MG63 (cell line): ENCODE measurements at regions not wholly inside any gene's neighbourhood (a gene's known extent, or its start where the extent isn't known, plus 50 kb on each side); places are given as distances from the start of the nearest gene placed in this dataset.

Experiments used
- DNase-seq: peaks from one replicate; pipeline ENCODE4 v3.0.0-alpha.2; 2020
- H3K27me3 ChIP-seq: fragments of 250-450 bp; sonication (Bioruptor Pico); 2 replicates; pipeline ENCODE4 v1.5.1; 2020; ENCODE audit warnings: mild to moderate bottlenecking, moderate library complexity
- H3K36me3 ChIP-seq: fragments of 250-450 bp; sonication (Bioruptor Pico); 2 replicates; pipeline ENCODE4 v1.5.1; 2020; ENCODE audit warnings: mild to moderate bottlenecking, moderate library complexity
- H3K4me3 ChIP-seq: fragments of 250-450 bp; sonication (Bioruptor Pico); 2 replicates; pipeline ENCODE4 v1.5.1; 2020; ENCODE audit warnings: mild to moderate bottlenecking, moderate library complexity
- H3K9me3 ChIP-seq: fragments of 250-450 bp; sonication (Bioruptor Pico); 2 replicates; pipeline ENCODE4 v1.5.1; 2020; ENCODE audit warnings: mild to moderate bottlenecking, moderate library complexity

GRCh38 chr10:105908701-105909100 lies 1255.8 kb downstream of the SORCS1 start:
- H3K36me3 ChIP-seq, result no peaks in the 10 kb centered on the region
- H3K4me3 ChIP-seq, result no peak overlapping the region
- H3K9me3 ChIP-seq, result no peaks in the 10 kb centered on the region
- no peaks in the 10 kb centered on the region for H3K27me3 ChIP-seq
- DNase-seq, result no peak

- Histone ChIP-seq H3K4me3 (no peak overlapping the region), H3K27me3 (no peaks in the 10 kb centered on the region), H3K36me3 (no peaks in the 10 kb centered on the region), H3K9me3 (no peaks in the 10 kb centered on the region)
- no peak for DNase-seq
Observed at GRCh38 chr10:105885495-105885894, 1244.4 kb downstream of the SORCS3 start.

- no peak for DNase-seq
- H3K9me3 ChIP-seq, result no peaks in the 10 kb centered on the region
- no peaks in the 10 kb centered on the region for H3K27me3 ChIP-seq
- no peak overlapping the region for H3K4me3 ChIP-seq
- H3K36me3 ChIP-seq, result no peaks in the 10 kb centered on the region
Observed at GRCh38 chr10:105879401-105879800, 1238.3 kb downstream of the SORCS3 start.

- Histone ChIP-seq H3K4me3 (no peak overlapping the region), H3K36me3 (no peaks in the 10 kb centered on the region), H3K27me3 (no peaks in the 10 kb centered on the region), H3K9me3 (no peaks in the 10 kb centered on the region)
- no peak for DNase-seq
Observed at GRCh38 chr10:105875050-105875449, 1234.0 kb downstream of the SORCS3 start.

GRCh38 chr10:105872665-105873064 lies 1231.6 kb downstream of the SORCS3 start:
- Histone ChIP-seq H3K36me3 (no peaks in the 10 kb centered on the region), H3K27me3 (no peaks in the 10 kb centered on the region), H3K4me3 (no peak overlapping the region), H3K9me3 (no peaks in the 10 kb centered on the region)
- no peak for DNase-seq

GRCh38 chr10:105868935-105869334 lies 1227.8 kb downstream of the SORCS3 start:
- DNase-seq, result no peak
- Histone ChIP-seq H3K36me3 (no peaks in the 10 kb centered on the region), H3K4me3 (no peak overlapping the region)

GRCh38 chr10:105864854-105865253 lies 1223.8 kb downstream of the SORCS3 start:
- H3K27me3 ChIP-seq, result no peaks in the 10 kb centered on the region
- no peak overlapping the region for H3K4me3 ChIP-seq
- H3K9me3 ChIP-seq, result no peaks in the 10 kb centered on the region
- no peaks in the 10 kb centered on the region for H3K36me3 ChIP-seq
- DNase-seq, result no peak

More at GRCh38 chr10:105868935-105869334, 1227.8 kb downstream of the SORCS3 start:
- Histone ChIP-seq H3K9me3 (no peaks in the 10 kb centered on the region), H3K27me3 (no peaks in the 10 kb centered on the region)

- Histone ChIP-seq H3K27me3 (no peaks in the 10 kb centered on the region), H3K4me3 (no peak overlapping the region), H3K36me3 (no peaks in the 10 kb centered on the region), H3K9me3 (no peaks in the 10 kb centered on the region)
- DNase-seq, result no peak
Observed at GRCh38 chr10:105857268-105858264, 1216.5 kb downstream of the SORCS3 start.

- no peak for DNase-seq
- H3K27me3 ChIP-seq, result no peaks in the 10 kb centered on the region
- no peaks in the 10 kb centered on the region for H3K9me3 ChIP-seq
- no peaks in the 10 kb centered on the region for H3K36me3 ChIP-seq
- H3K4me3 ChIP-seq, result no peak overlapping the region
Observed at GRCh38 chr10:105855791-105856190, 1214.7 kb downstream of the SORCS3 start.

- Histone ChIP-seq H3K36me3 (no peaks in the 10 kb centered on the region), H3K4me3 (no peak overlapping the region), H3K27me3 (no peaks in the 10 kb centered on the region), H3K9me3 (no peaks in the 10 kb centered on the region)
- no peak for DNase-seq
Observed at GRCh38 chr10:105844676-105845570, 1203.8 kb downstream of the SORCS3 start.

GRCh38 chr10:105844241-105844640 lies 1203.2 kb downstream of the SORCS3 start:
- H3K9me3 ChIP-seq, result no peaks in the 10 kb centered on the region
- no peaks in the 10 kb centered on the region for H3K27me3 ChIP-seq
- no peaks in the 10 kb centered on the region for H3K36me3 ChIP-seq
- DNase-seq, result no peak
- H3K4me3 ChIP-seq, result no peak overlapping the region

- DNase-seq, result no peak
- no peak overlapping the region for H3K4me3 ChIP-seq
- no peaks in the 10 kb centered on the region for H3K9me3 ChIP-seq
- no peaks in the 10 kb centered on the region for H3K36me3 ChIP-seq
- no peaks in the 10 kb centered on the region for H3K27me3 ChIP-seq
Observed at GRCh38 chr10:105843786-105844185, 1202.7 kb downstream of the SORCS3 start.

- Histone ChIP-seq H3K4me3 (no peak overlapping the region), H3K9me3 (no peaks in the 10 kb centered on the region), H3K27me3 (no peaks in the 10 kb centered on the region), H3K36me3 (no peaks in the 10 kb centered on the region)
- no peak for DNase-seq
Observed at GRCh38 chr10:105840288-105840770, 1199.2 kb downstream of the SORCS3 start.

- H3K9me3 ChIP-seq, result no peaks in the 10 kb centered on the region
- H3K36me3 ChIP-seq, result no peaks in the 10 kb centered on the region
- no peak for DNase-seq
- H3K27me3 ChIP-seq, result no peaks in the 10 kb centered on the region
- peak overlapping the region; percentile 47 for H3K4me3 ChIP-seq
Observed at GRCh38 chr10:105838392-105838791, 1197.3 kb downstream of the SORCS3 start.

GRCh38 chr10:105837951-105838350 lies 1196.9 kb downstream of the SORCS3 start:
- Histone ChIP-seq H3K27me3 (no peaks in the 10 kb centered on the region), H3K36me3 (no peaks in the 10 kb centered on the region)

GRCh38 chr10:105834261-105835059 lies 1193.4 kb downstream of the SORCS3 start:
- Histone ChIP-seq H3K27me3 (no peaks in the 10 kb centered on the region), H3K9me3 (no peaks in the 10 kb centered on the region), H3K36me3 (no peaks in the 10 kb centered on the region), H3K4me3 (no peak overlapping the region)
- no peak for DNase-seq

More at GRCh38 chr10:105837951-105838350, 1196.9 kb downstream of the SORCS3 start:
- Histone ChIP-seq H3K4me3 (peak overlapping the region; percentile 47), H3K9me3 (no peaks in the 10 kb centered on the region)
- no peak for DNase-seq
